ENCODE measurements at regions not wholly inside any gene's neighbourhood (a gene's known extent, or its start where the extent isn't known, plus 50 kb on each side); places are given as distances from the start of the nearest gene placed in this dataset.

GRCh38 chr2:139613264-139613663, 833.1 kb upstream of the NXPH2 start:
- TF ChIP-seq BHLHE40 (IDR thresholded peaks at IDR 0.05; ENCODE audit: borderline replicate concordance) (no peak), FOXK2 (IDR thresholded peaks at IDR 0.05) (no peak), ELF4 (IDR thresholded peaks at IDR 0.05) (no peak), CTBP1 (IDR thresholded peaks at IDR 0.05; ENCODE audit: borderline replicate concordance) (no peak), SP1 (IDR thresholded peaks at IDR 0.05) (no peak), LEF1 (IDR thresholded peaks at IDR 0.05; ENCODE audit: borderline replicate concordance) (no peak), L3MBTL2 (conservative IDR thresholded peaks at IDR 0.05) (no peak), TARDBP (IDR thresholded peaks at IDR 0.05) (no peak), FOXA1 (IDR thresholded peaks at IDR 0.05) (no peak)
